ENCODE measurements at regions not wholly inside any gene's neighbourhood (a gene's known extent, or its start where the extent isn't known, plus 50 kb on each side); places are given as distances from the start of the nearest gene placed in this dataset.
"Not testable (repeated sequence)": the region's sequence is repeated elsewhere in the genome, so short reads cannot be mapped to it uniquely, and the experiment has no call there.

- WGBS = 97% methylated on average over 5 of the region's 5 CpGs
Measured at GRCh38 chr1:229896861-229897260, 170.2 kb upstream of the GALNT2 start.

GRCh38 chr1:229897501-229897900 lies 169.5 kb upstream of the GALNT2 start:
- no peaks in the 10 kb centered on the region for H3K27me3 ChIP-seq (ENCODE audit: control insufficient read depth in 2 of 2, insufficient read depth in 1 of 2, low read length in 1 of 2)
- WGBS = 79% methylated on average over 8 of the region's 8 CpGs
- H3K9me3 ChIP-seq (ENCODE audit: control insufficient read depth in 2 of 2, insufficient read depth in 1 of 2, low read length in 1 of 2) = no peaks in the 10 kb centered on the region
- no peak overlapping the region for H3K4me3 ChIP-seq (ENCODE audit: low read length in 2 of 2)
- no peaks in the 10 kb centered on the region for H3K36me3 ChIP-seq (ENCODE audit: control insufficient read depth in 2 of 2, insufficient read depth in 2 of 2, low read length in 1 of 2)
- no peak overlapping the region for H3K27ac ChIP-seq (ENCODE audit: low read depth in 1 of 2, low read length in 1 of 2)
- no peaks in the 10 kb centered on the region for H3K4me1 ChIP-seq (ENCODE audit: control insufficient read depth in 2 of 2, insufficient read depth in 2 of 2, low read length in 2 of 2)
- DNase-seq (ENCODE audit: low read depth in 6 of 9, low spot score in 9 of 9) = no peak

More at GRCh38 chr1:229896861-229897260, 170.2 kb upstream of the GALNT2 start:
- no peaks in the 10 kb centered on the region for H3K4me1 ChIP-seq (ENCODE audit: control insufficient read depth in 2 of 2, insufficient read depth in 2 of 2, low read length in 2 of 2)
- H3K27me3 ChIP-seq (ENCODE audit: control insufficient read depth in 2 of 2, insufficient read depth in 1 of 2, low read length in 1 of 2) = no peaks in the 10 kb centered on the region
- H3K4me3 ChIP-seq (ENCODE audit: low read length in 2 of 2) = no peak overlapping the region
- no peak overlapping the region for H3K27ac ChIP-seq (ENCODE audit: low read depth in 1 of 2, low read length in 1 of 2)
- no peak for DNase-seq (ENCODE audit: low read depth in 6 of 9, low spot score in 9 of 9)
- no peaks in the 10 kb centered on the region for H3K9me3 ChIP-seq (ENCODE audit: control insufficient read depth in 2 of 2, insufficient read depth in 1 of 2, low read length in 1 of 2)
- no peaks in the 10 kb centered on the region for H3K36me3 ChIP-seq (ENCODE audit: control insufficient read depth in 2 of 2, insufficient read depth in 2 of 2, low read length in 1 of 2)

GRCh38 chr1:229900220-229900619 lies 166.8 kb upstream of the GALNT2 start:
- DNase-seq (ENCODE audit: low read depth in 6 of 9, low spot score in 9 of 9) = no peak
- Histone ChIP-seq H3K36me3 (ENCODE audit: control insufficient read depth in 2 of 2, insufficient read depth in 2 of 2, low read length in 1 of 2) (no peaks in the 10 kb centered on the region), H3K27ac (ENCODE audit: low read depth in 1 of 2, low read length in 1 of 2) (no peak overlapping the region), H3K27me3 (ENCODE audit: control insufficient read depth in 2 of 2, insufficient read depth in 1 of 2, low read length in 1 of 2) (no peaks in the 10 kb centered on the region), H3K4me1 (ENCODE audit: control insufficient read depth in 2 of 2, insufficient read depth in 2 of 2, low read length in 2 of 2) (no peaks in the 10 kb centered on the region), H3K9me3 (ENCODE audit: control insufficient read depth in 2 of 2, insufficient read depth in 1 of 2, low read length in 1 of 2) (no peaks in the 10 kb centered on the region), H3K4me3 (ENCODE audit: low read length in 2 of 2) (no peak overlapping the region)
- 98% methylated on average over 1 of the region's 1 CpG for WGBS

GRCh38 chr1:229905031-229905545 lies 161.9 kb upstream of the GALNT2 start:
- Histone ChIP-seq H3K27ac (ENCODE audit: low read depth in 1 of 2, low read length in 1 of 2) (no peak overlapping the region), H3K36me3 (ENCODE audit: control insufficient read depth in 2 of 2, insufficient read depth in 2 of 2, low read length in 1 of 2) (no peaks in the 10 kb centered on the region), H3K9me3 (ENCODE audit: control insufficient read depth in 2 of 2, insufficient read depth in 1 of 2, low read length in 1 of 2) (no peaks in the 10 kb centered on the region), H3K27me3 (ENCODE audit: control insufficient read depth in 2 of 2, insufficient read depth in 1 of 2, low read length in 1 of 2) (peaks cover 0 to 6% of the 10 kb centered on the region in 2 donors), H3K4me3 (ENCODE audit: low read length in 2 of 2) (no peak overlapping the region), H3K4me1 (ENCODE audit: control insufficient read depth in 2 of 2, insufficient read depth in 2 of 2, low read length in 2 of 2) (no peaks in the 10 kb centered on the region)
- no peak for DNase-seq (ENCODE audit: low read depth in 6 of 9, low spot score in 9 of 9)
- 91% methylated on average over 7 of the region's 7 CpGs for WGBS

GRCh38 chr1:229905652-229906051 lies 161.4 kb upstream of the GALNT2 start:
- DNase-seq (ENCODE audit: low read depth in 6 of 9, low spot score in 9 of 9) = no peak
- Histone ChIP-seq H3K27me3 (ENCODE audit: control insufficient read depth in 2 of 2, insufficient read depth in 1 of 2, low read length in 1 of 2) (peaks cover 0 to 6% of the 10 kb centered on the region in 2 donors), H3K4me3 (ENCODE audit: low read length in 2 of 2) (no peak overlapping the region), H3K9me3 (ENCODE audit: control insufficient read depth in 2 of 2, insufficient read depth in 1 of 2, low read length in 1 of 2) (no peaks in the 10 kb centered on the region), H3K4me1 (ENCODE audit: control insufficient read depth in 2 of 2, insufficient read depth in 2 of 2, low read length in 2 of 2) (no peaks in the 10 kb centered on the region), H3K27ac (ENCODE audit: low read depth in 1 of 2, low read length in 1 of 2) (no peak overlapping the region), H3K36me3 (ENCODE audit: control insufficient read depth in 2 of 2, insufficient read depth in 2 of 2, low read length in 1 of 2) (no peaks in the 10 kb centered on the region)
- 99% methylated on average over 1 of the region's 1 CpG for WGBS

- DNase-seq (ENCODE audit: low read depth in 6 of 9, low spot score in 9 of 9) = no peak
- Histone ChIP-seq H3K4me1 (ENCODE audit: control insufficient read depth in 2 of 2, insufficient read depth in 2 of 2, low read length in 2 of 2) (no peaks in the 10 kb centered on the region), H3K36me3 (ENCODE audit: control insufficient read depth in 2 of 2, insufficient read depth in 2 of 2, low read length in 1 of 2) (no peaks in the 10 kb centered on the region), H3K4me3 (ENCODE audit: low read length in 2 of 2) (no peak overlapping the region), H3K27me3 (ENCODE audit: control insufficient read depth in 2 of 2, insufficient read depth in 1 of 2, low read length in 1 of 2) (peaks cover 0 to 6% of the 10 kb centered on the region in 2 donors), H3K9me3 (ENCODE audit: control insufficient read depth in 2 of 2, insufficient read depth in 1 of 2, low read length in 1 of 2) (no peaks in the 10 kb centered on the region), H3K27ac (ENCODE audit: low read depth in 1 of 2, low read length in 1 of 2) (no peak overlapping the region)
- WGBS = 65% methylated on average over 7 of the region's 7 CpGs
Measured at GRCh38 chr1:229907884-229908638, 159.0 kb upstream of the GALNT2 start.

- Histone ChIP-seq H3K4me3 (ENCODE audit: low read length in 2 of 2) (no peak overlapping the region), H3K9me3 (ENCODE audit: control insufficient read depth in 2 of 2, insufficient read depth in 1 of 2, low read length in 1 of 2) (no peaks in the 10 kb centered on the region), H3K4me1 (ENCODE audit: control insufficient read depth in 2 of 2, insufficient read depth in 2 of 2, low read length in 2 of 2) (no peaks in the 10 kb centered on the region), H3K27me3 (ENCODE audit: control insufficient read depth in 2 of 2, insufficient read depth in 1 of 2, low read length in 1 of 2) (peaks cover 0 to 6% of the 10 kb centered on the region in 2 donors), H3K27ac (ENCODE audit: low read depth in 1 of 2, low read length in 1 of 2) (no peak overlapping the region), H3K36me3 (ENCODE audit: control insufficient read depth in 2 of 2, insufficient read depth in 2 of 2, low read length in 1 of 2) (no peaks in the 10 kb centered on the region)
- DNase-seq (ENCODE audit: low read depth in 6 of 9, low spot score in 9 of 9) = no peak
- 97% methylated on average over 4 of the region's 4 CpGs for WGBS
Measured at GRCh38 chr1:229908689-229909088, 158.3 kb upstream of the GALNT2 start.

- H3K4me3 ChIP-seq (ENCODE audit: low read length in 2 of 2) = no peak overlapping the region
- WGBS = 36% methylated on average over 1 of the region's 1 CpG
- H3K27me3 ChIP-seq (ENCODE audit: control insufficient read depth in 2 of 2, insufficient read depth in 1 of 2, low read length in 1 of 2) = no peaks in the 10 kb centered on the region
- H3K27ac ChIP-seq (ENCODE audit: low read depth in 1 of 2, low read length in 1 of 2) = no peak overlapping the region
- H3K36me3 ChIP-seq (ENCODE audit: control insufficient read depth in 2 of 2, insufficient read depth in 2 of 2, low read length in 1 of 2) = no peaks in the 10 kb centered on the region
- H3K9me3 ChIP-seq (ENCODE audit: control insufficient read depth in 2 of 2, insufficient read depth in 1 of 2, low read length in 1 of 2) = no peaks in the 10 kb centered on the region
- DNase-seq (ENCODE audit: low read depth in 6 of 9, low spot score in 9 of 9) = no peak
- H3K4me1 ChIP-seq (ENCODE audit: control insufficient read depth in 2 of 2, insufficient read depth in 2 of 2, low read length in 2 of 2) = no peaks in the 10 kb centered on the region
Measured at GRCh38 chr1:229913489-229913888, 153.5 kb upstream of the GALNT2 start.

GRCh38 chr1:229919488-229919887 lies 147.6 kb upstream of the GALNT2 start:
- not testable (repeated sequence) for H3K27me3 ChIP-seq (ENCODE audit: control insufficient read depth in 2 of 2, insufficient read depth in 1 of 2, low read length in 1 of 2); H3K4me1 ChIP-seq (ENCODE audit: control insufficient read depth in 2 of 2, insufficient read depth in 2 of 2, low read length in 2 of 2); H3K27ac ChIP-seq (ENCODE audit: low read depth in 1 of 2, low read length in 1 of 2); H3K9me3 ChIP-seq (ENCODE audit: control insufficient read depth in 2 of 2, insufficient read depth in 1 of 2, low read length in 1 of 2); H3K4me3 ChIP-seq (ENCODE audit: low read length in 2 of 2); DNase-seq (ENCODE audit: low read depth in 6 of 9, low spot score in 9 of 9); H3K36me3 ChIP-seq (ENCODE audit: control insufficient read depth in 2 of 2, insufficient read depth in 2 of 2, low read length in 1 of 2)
- WGBS = over 99% methylated on average over 10 of the region's 10 CpGs

Data from thymus (tissue), 11 donors.